ENCODE measurements at regions not wholly inside any gene's neighbourhood (a gene's known extent, or its start where the extent isn't known, plus 50 kb on each side); places are given as distances from the start of the nearest gene placed in this dataset.

DNA sequence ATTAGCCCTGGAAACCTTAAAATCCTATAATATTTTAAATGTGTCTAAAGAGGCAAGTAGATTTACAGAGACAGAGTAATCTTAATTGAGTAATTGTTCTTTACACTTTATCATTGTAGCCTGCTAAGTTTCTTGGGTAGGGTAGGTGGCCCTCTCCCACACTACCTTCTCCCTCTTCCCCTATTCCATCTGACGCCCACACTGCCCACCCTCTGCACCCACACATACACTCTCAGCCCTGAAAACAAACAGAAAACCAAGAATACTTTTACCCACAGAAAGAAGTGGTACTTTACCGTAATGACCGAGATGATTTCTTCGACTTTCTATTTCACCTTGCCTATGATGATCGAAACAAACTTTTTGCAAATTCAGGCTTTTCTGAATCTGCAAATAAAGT, 320.4 kb upstream of the OBI1 start:
- no peak for DNase-seq

GRCh38 chr13:78978381-78978998, 319.5 kb upstream of the OBI1 start:
- DNase-seq: peak; percentile 51

- DNase-seq: no peak
Observed at GRCh38 chr13:78977311-78977710, 318.4 kb upstream of the OBI1 start.

DNA sequence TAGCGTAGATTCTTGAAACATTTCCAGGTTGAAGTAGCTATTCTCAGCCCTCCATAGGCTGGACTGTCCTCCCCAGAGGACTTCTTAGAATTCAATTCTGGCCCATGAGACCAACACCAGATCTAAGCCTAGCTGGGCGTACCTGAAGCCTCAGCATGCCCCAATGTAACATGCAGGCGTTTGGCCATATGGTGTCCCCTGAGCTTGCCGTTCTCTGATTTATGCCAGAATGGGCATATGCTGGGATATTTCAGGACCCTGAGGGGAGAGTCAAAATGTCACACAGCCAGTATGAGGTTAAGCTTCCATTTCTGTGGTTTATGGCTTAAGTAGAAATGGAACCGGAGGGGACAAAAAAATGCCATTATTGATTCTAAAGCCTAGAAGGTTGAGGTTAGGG, 317.7 kb upstream of the OBI1 start:
- DNase-seq: no peak

- DNase-seq: no peak
Observed at GRCh38 chr13:78972561-78972960, 313.6 kb upstream of the OBI1 start.

DNA sequence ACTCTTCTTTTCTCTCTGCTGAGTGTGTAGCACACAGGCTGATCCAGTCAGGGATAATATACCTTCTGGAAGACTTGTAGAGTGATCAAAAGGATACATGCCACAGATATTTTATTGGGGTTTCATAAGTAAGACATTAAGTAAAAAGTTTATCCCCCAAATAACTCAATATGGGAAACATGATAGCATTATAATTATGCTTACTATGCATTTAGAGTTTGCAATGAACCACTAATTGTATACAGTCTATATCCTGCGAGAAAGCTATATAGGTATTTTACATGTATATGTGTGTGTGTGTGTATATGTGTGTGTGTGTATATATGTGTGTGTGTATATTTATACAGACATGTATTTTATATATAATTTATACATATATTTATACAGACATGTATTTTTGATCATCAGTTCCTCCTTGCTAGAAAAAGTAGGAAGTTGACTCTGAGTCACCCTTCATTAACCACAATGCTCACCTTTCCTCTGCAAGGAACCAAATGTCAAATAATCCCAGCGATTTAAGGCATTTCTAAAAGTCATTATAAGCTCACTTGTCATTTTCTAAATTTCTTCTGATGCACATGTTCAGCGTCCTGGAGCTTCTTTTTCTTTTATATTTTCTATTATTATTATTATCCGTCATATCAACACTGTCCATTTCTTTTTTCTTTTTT, 312.5 kb upstream of the OBI1 start:
- DNase-seq: no peak

- DNase-seq: no peak
Observed at GRCh38 chr13:78960881-78961280, 301.9 kb upstream of the OBI1 start.

GRCh38 chr13:78958006-78958405, 299.1 kb upstream of the OBI1 start:
- DNase-seq: no peak

DNA sequence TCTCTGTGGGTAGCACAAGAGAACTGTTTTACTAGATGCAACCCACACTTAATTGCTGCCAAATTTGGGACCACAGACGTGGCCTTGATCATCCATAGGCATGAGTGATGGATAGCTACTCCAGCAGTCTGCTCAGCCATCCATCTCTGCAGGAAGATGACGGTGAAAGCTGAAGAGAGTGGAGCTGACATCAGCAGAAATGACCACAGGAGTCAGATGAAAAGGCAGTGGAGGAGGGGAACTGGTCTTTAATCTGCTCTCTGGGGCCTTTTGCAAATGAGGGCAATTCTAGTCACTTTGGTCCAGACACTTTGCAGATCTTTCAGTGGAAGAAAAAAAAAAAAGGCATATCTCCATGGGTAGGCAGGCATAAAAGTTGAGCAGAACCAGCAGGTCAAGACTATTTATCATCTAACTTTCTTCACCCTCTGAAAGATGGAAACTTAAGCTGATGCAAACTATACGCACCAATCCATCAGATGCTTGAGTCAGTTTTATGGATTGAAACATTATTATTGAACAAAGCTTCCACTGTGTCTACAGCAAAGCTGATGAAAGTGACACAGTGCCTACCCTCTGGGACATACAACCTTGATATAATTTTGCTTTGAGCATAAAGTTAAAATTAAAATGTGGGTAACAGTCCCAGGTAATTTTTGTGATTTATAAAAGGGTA, 281.6 kb upstream of the OBI1 start:
- no peak for DNase-seq

GRCh38 chr13:78934336-78934735, 275.4 kb upstream of the OBI1 start:
- no peak for DNase-seq

DNA sequence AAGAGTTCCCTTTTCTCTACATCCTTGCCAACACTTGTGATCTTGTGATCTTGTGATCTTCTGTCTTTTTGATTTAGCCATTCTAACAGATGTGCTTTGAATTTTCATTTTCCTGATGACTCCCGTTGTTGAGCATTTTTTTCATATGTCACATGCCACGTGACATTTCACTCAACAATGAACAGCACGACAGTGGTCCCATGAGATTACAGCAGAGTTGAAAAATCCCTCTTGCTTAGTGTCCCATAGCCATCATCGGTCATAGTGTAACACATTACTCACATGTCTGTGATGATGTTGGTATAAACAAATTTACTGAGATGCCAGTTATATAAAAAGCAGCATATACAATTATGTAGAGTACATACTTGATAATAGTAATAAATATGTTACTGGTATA, 256.1 kb upstream of the OBI1 start:
- DNase-seq: no peak

GRCh38 chr13:78913656-78914055, 254.7 kb upstream of the OBI1 start:
- no peak for DNase-seq

DNA sequence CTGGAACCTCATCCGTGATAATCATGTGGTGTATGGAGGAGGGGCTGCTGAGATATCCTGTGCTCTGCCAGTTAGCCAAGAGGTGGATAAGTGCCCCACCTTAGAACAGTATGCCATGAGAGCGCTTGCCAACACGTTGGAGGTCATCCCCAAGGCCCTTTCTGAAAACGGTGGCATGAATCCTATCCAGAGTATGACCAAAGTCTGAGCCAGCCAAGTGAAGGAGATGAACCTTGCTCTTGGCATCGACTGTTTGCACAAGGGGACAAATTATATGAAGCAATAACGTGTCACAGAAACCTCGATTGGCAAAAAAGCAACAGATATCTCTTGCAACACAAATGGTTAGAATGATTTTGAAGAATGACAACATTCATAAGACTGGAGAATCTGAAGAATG, 251.2 kb upstream of the OBI1 start:
- DNase-seq: no peak

DNA sequence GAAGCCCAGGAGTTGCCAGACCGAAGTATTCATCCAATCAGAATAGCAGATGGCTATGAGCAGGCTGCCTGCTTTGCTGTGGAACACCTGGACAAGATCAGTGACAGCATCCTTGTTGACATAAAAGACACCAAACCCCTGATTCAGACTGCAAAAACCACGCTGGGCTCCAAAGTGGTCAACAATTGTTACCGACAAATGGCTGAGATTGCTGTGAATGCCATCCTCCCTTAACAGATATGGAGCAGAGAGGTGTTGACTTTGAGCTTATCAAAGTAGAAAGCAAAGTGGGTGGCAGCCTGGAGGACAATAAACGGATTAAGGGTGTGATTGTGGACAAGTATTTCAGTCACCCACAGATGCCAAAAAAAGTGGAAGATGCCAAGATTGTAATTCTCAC, 250.3 kb upstream of the OBI1 start:
- DNase-seq: no peak

- DNase-seq: no peak
Observed at GRCh38 chr13:78907006-78907405, 248.1 kb upstream of the OBI1 start.

- DNase-seq: no peak
Observed at GRCh38 chr13:78897200-78897599, 238.2 kb upstream of the OBI1 start.

- DNase-seq: no peak
Observed at GRCh38 chr13:78884571-78884970, 225.6 kb upstream of the OBI1 start.

- DNase-seq: no peak
Observed at GRCh38 chr13:78881751-78882150, 222.8 kb upstream of the OBI1 start.

- no peak for DNase-seq
Observed at GRCh38 chr13:78881054-78881453, 222.1 kb upstream of the OBI1 start.

DNA sequence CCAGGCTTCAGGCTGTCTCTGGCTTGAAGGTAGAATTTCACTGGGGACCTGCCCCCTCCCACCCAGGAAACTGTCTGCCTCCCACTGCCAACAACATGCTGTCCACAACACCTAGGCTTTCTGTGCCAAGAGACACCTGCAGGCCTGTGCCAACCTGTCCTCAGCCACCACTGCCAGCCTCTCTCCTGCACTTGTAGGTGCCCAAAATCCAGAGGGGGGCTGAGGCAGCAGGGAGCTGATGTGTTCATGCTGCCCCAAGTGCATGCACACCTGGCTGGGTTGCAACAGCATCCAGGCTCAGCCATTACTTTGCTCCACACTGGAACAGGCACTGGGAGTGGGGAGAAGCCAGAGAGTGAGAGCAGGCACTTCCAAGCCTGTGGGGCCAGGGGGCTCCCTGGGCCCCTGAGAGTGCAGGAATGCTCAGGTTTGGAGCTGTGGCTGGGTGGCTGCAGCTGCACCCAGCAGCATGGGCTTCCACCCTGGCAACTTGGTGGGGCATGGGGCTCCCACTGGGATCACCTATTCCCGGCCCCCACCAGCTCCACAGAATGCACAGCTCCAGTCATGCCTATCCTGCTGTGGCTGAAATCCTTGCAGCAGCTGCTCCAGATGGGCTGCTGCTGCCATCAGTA, 218.1 kb upstream of the OBI1 start:
- DNase-seq: no peak

- DNase-seq: no peak
Observed at GRCh38 chr13:78875792-78876580, 217.0 kb upstream of the OBI1 start.

DNA sequence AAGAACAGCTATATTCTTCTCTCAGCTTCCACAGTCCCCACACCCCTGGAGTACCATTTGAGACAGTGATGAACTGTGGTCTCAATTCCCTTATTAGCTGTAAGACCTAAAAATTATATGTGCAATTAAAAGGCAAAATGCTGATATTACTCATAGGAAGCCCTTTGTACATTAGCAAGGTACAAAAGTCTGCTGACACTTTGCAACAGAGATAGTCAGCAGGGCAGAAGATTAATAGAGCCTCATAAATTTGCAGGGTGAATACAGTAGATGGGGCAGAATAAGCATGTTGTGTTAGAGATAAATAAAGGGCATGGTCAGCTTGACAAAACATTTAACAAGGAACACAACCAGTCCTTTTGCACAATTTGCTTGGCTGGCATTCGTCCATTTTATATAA, 210.0 kb upstream of the OBI1 start:
- DNase-seq: no peak

Measured in left kidney (tissue), 1 donor.